Thyroid gland (tissue), 4 donors: ENCODE measurements at regions not wholly inside any gene's neighbourhood (a gene's known extent, or its start where the extent isn't known, plus 50 kb on each side); places are given as distances from the start of the nearest gene placed in this dataset.
"Not testable (repeated sequence)": the region's sequence is repeated elsewhere in the genome, so short reads cannot be mapped to it uniquely, and the experiment has no call there.

Experiments
- DNase-seq, 2 donors: peaks; one replicate each; pipeline ENCODE4 v3.0.0-alpha.2; 2019
- H3K27ac ChIP-seq, 3 donors: fragments of 200-600 bp; sonication (generic); 1 replicate in 2 of 3; 2 replicates in 1 of 3; pipeline ENCODE4 v1.5.1; 2016 to 2019; ENCODE audit warnings: mild to moderate bottlenecking in 1 of 3, moderate library complexity in 1 of 3
- H3K27me3 ChIP-seq: fragments of 200-600 bp; sonication (generic); one replicate; pipeline ENCODE4 v1.5.1; 2019
- H3K36me3 ChIP-seq, 2 donors: fragments of 200-600 bp; sonication (generic); one replicate each; pipeline ENCODE4 v1.5.1; 2016 to 2019
- H3K4me1 ChIP-seq, 2 donors: fragments of 200-600 bp; sonication (generic); one replicate each; pipeline ENCODE4 v1.5.1; 2017 to 2019
- H3K4me3 ChIP-seq, 3 donors: fragments of 200-600 bp; sonication (generic); replicated peaks in 1 of 3; 1 replicate in 2 of 3; 2 replicates in 1 of 3; pipeline ENCODE4 v1.5.1; 2016; ENCODE audit warnings: mild to moderate bottlenecking in 1 of 3
- H3K9me3 ChIP-seq: fragments of 200-600 bp; sonication (generic); one replicate; pipeline ENCODE4 v1.5.1; 2017
- CTCF ChIP-seq, 6 experiments: fragments of 200-600 bp in 3 of 6; fragments of 450-650 bp in 3 of 6; sonication (generic) in 3 of 6; IDR thresholded peaks; one replicate each; pipeline ENCODE4 v1.5.1; 2016 to 2019; ENCODE audit warnings: antibody characterized with exemption in 6 of 6, mild to moderate bottlenecking in 2 of 6, inconsistent platforms in 1 of 6, moderate library complexity in 1 of 6
- POLR2A ChIP-seq, 2 donors: fragments of 450-650 bp; IDR thresholded peaks; one replicate each; pipeline ENCODE4 v1.6.1; 2017; ENCODE audit warnings: antibody characterized with exemption in 2 of 2, mild to moderate bottlenecking in 2 of 2, moderate library complexity in 1 of 2
- WGBS, 2 donors: methylation state at CpG; one replicate each; pipeline ENCODE4 v1.1.5; 2017; 5-methylcytosine and 5-hydroxymethylcytosine counted together
- intact Hi-C: fragments of 100-400 bp; cut with DNase I; formaldehyde crosslinking; loops from one replicate; pipeline ENCODE4 v1.15.1; 2023

GRCh38 chr5:138686668-138687067 lies 66.6 kb upstream of the CTNNA1 start:
- whole genome bisulfite sequencing, 2 donors, result 71 to 83% methylated on average over 4 of the region's 4 CpGs
- Histone ChIP-seq H3K27me3 (no peaks in the 10 kb centered on the region), H3K27ac (no peak overlapping the region), H3K9me3 (no peaks in the 10 kb centered on the region), H3K4me1 (no peaks in the 10 kb centered on the region), H3K36me3 (no peaks in the 10 kb centered on the region), H3K4me3 (no peak overlapping the region)
- no peak for DNase-seq
- no peak for TF ChIP-seq CTCF (IDR thresholded peaks at IDR 0.05)
- TF ChIP-seq POLR2A (IDR thresholded peaks at IDR 0.05), result no peak
- intact Hi-C loops, result no loop called here

- DNase-seq, result no peak
- WGBS, 2 donors, result 54 to 75% methylated on average over 2 of the region's 2 CpGs
- Histone ChIP-seq H3K27ac (no peak overlapping the region), H3K4me3 (no peak overlapping the region), H3K27me3 (no peaks in the 10 kb centered on the region), H3K4me1 (no peaks in the 10 kb centered on the region), H3K9me3 (no peaks in the 10 kb centered on the region), H3K36me3 (no peaks in the 10 kb centered on the region)
- intact Hi-C loops, result no loop called here
- no peak for TF ChIP-seq CTCF (IDR thresholded peaks at IDR 0.05)
- no peak for TF ChIP-seq POLR2A (IDR thresholded peaks at IDR 0.05)
Observed at GRCh38 chr5:138685193-138685745, 68.0 kb upstream of the CTNNA1 start.

- intact Hi-C loops, H3K4me3 ChIP-seq, H3K4me1 ChIP-seq, H3K9me3 ChIP-seq, H3K36me3 ChIP-seq, DNase-seq, H3K27me3 ChIP-seq, H3K27ac ChIP-seq: not testable (repeated sequence)
- WGBS, 2 donors, result 74 to 87% methylated on average over 3 of the region's 4 CpGs
Observed at GRCh38 chr5:138682462-138682861, 70.8 kb upstream of the CTNNA1 start.

- H3K36me3 ChIP-seq, H3K27me3 ChIP-seq, H3K4me3 ChIP-seq, intact Hi-C loops, H3K27ac ChIP-seq, H3K4me1 ChIP-seq, H3K9me3 ChIP-seq, DNase-seq: not testable (repeated sequence)
- 96% methylated on average over 3 of the region's 3 CpGs for WGBS, 2 donors
Observed at GRCh38 chr5:138678826-138679225, 74.4 kb upstream of the CTNNA1 start.

GRCh38 chr5:138677782-138678181 lies 75.4 kb upstream of the CTNNA1 start:
- no peaks in the 10 kb centered on the region for H3K27me3 ChIP-seq
- DNase-seq, result no peak
- TF ChIP-seq POLR2A (IDR thresholded peaks at IDR 0.05) (no peak), CTCF (IDR thresholded peaks at IDR 0.05) (no peak)
- no peaks in the 10 kb centered on the region for H3K36me3 ChIP-seq
- no peak overlapping the region for H3K4me3 ChIP-seq
- WGBS, 2 donors, result 65 to 68% methylated on average over 3 of the region's 3 CpGs
- H3K4me1 ChIP-seq, result no peaks in the 10 kb centered on the region
- intact Hi-C loops, result no loop called here
- no peaks in the 10 kb centered on the region for H3K9me3 ChIP-seq
- no peak overlapping the region for H3K27ac ChIP-seq

GRCh38 chr5:138676556-138677193 lies 76.5 kb upstream of the CTNNA1 start:
- Histone ChIP-seq H3K36me3 (no peaks in the 10 kb centered on the region), H3K4me3 (no peak overlapping the region), H3K27me3 (no peaks in the 10 kb centered on the region), H3K4me1 (no peaks in the 10 kb centered on the region), H3K9me3 (no peaks in the 10 kb centered on the region), H3K27ac (no peak overlapping the region)
- WGBS, 2 donors, result 74 to 83% methylated on average over 4 of the region's 4 CpGs
- DNase-seq, result no peak
- intact Hi-C loops, result no loop called here
- TF ChIP-seq CTCF (IDR thresholded peaks at IDR 0.05), result no peak
- TF ChIP-seq POLR2A (IDR thresholded peaks at IDR 0.05), result no peak
